HepG2 (cell line): ENCODE measurements at regions not wholly inside any gene's neighbourhood (a gene's known extent, or its start where the extent isn't known, plus 50 kb on each side); places are given as distances from the start of the nearest gene placed in this dataset.

Experiments used
- AHDC1 ChIP-seq: sonication (generic); formaldehyde crosslinking; IDR thresholded peaks from 2 replicates; pipeline ENCODE4 v1.5.1; 2020; ENCODE audit warnings: mild to moderate bottlenecking, missing genetic modification reagents, borderline replicate concordance
- ARID3A ChIP-seq: IDR thresholded peaks from 2 replicates; pipeline ENCODE4 v1.6.1; 2012; ENCODE audit warnings: low read depth, low read length, improper control_type of control experiment
- ASH2L ChIP-seq: fragments of 300-600, 200-600 bp; sonication (generic); IDR thresholded peaks from 2 replicates; pipeline ENCODE4 v1.7.0; 2017; ENCODE audit warnings: low read depth, mild to moderate bottlenecking, moderate library complexity, mixed read lengths, low read length; ENCODE audit not compliant: insufficient read length
- ATRX ChIP-seq: sonication (generic); formaldehyde crosslinking; IDR thresholded peaks from 2 replicates; pipeline ENCODE4 v1.4.0; 2020; ENCODE audit warnings: missing genetic modification reagents, borderline replicate concordance
- CREM ChIP-seq, 2 experiments: sonication (generic) in 1 of 2; formaldehyde crosslinking in 1 of 2; IDR thresholded peaks; 2 replicates each; pipeline versions ENCODE4 v1.4.0 to v1.6.1; 2016 to 2020; ENCODE audit warnings: antibody characterized with exemption in 1 of 2, mild to moderate bottlenecking in 1 of 2, missing genetic modification reagents in 1 of 2
- ELF3 ChIP-seq: IDR thresholded peaks from 2 replicates; pipeline ENCODE4 v1.6.1; 2016; ENCODE audit warnings: missing genetic modification reagents, missing compliant biosample characterization
- FOXA3 ChIP-seq: IDR thresholded peaks from 2 replicates; pipeline ENCODE4 v1.6.1; 2016; ENCODE audit warnings: missing genetic modification reagents, missing compliant biosample characterization
- FOXK1 ChIP-seq: sonication (generic); formaldehyde crosslinking; IDR thresholded peaks from 2 replicates; pipeline ENCODE4 v1.4.0; 2020; ENCODE audit warnings: low read depth, missing genetic modification reagents, borderline replicate concordance
- HDAC2 ChIP-seq: sonication (generic); formaldehyde crosslinking; IDR thresholded peaks from 2 replicates; pipeline ENCODE4 v1.4.0; 2020; ENCODE audit warnings: missing genetic modification reagents
- HOMEZ ChIP-seq: IDR thresholded peaks from 2 replicates; pipeline ENCODE4 v1.6.1; 2016; ENCODE audit warnings: low read depth
- KLF6 ChIP-seq: IDR thresholded peaks from 2 replicates; pipeline ENCODE4 v1.8.0; 2016; ENCODE audit warnings: missing biosample characterization, missing genetic modification reagents
- NCOR1 ChIP-seq: fragments of 200-600 bp; sonication (generic); IDR thresholded peaks from 2 replicates; pipeline ENCODE4 v1.7.0; 2017; ENCODE audit warnings: antibody characterized with exemption, low read length, borderline replicate concordance
- PAXIP1 ChIP-seq: sonication (generic); formaldehyde crosslinking; conservative IDR thresholded peaks from 2 replicates; pipeline ENCODE4 v1.4.0; 2020; ENCODE audit warnings: mild to moderate bottlenecking, missing genetic modification reagents, moderate library complexity
- SP5 ChIP-seq: IDR thresholded peaks from 2 replicates; pipeline ENCODE4 v1.6.1; 2016; ENCODE audit warnings: low read depth, borderline replicate concordance
- THAP11 ChIP-seq: IDR thresholded peaks from 2 replicates; pipeline ENCODE4 v1.6.1; 2016; ENCODE audit warnings: missing biosample characterization, missing genetic modification reagents
- ZNF430 ChIP-seq: sonication (generic); formaldehyde crosslinking; IDR thresholded peaks from 2 replicates; pipeline ENCODE4 v1.9.0; 2021; ENCODE audit warnings: mild to moderate bottlenecking, missing genetic modification reagents
- ZNF501 ChIP-seq: sonication (generic); formaldehyde crosslinking; IDR thresholded peaks from 2 replicates; pipeline ENCODE4 v1.5.1; 2020; ENCODE audit warnings: mild to moderate bottlenecking, moderate library complexity, missing genetic modification reagents
- ZNF605 ChIP-seq: sonication (generic); formaldehyde crosslinking; IDR thresholded peaks from 2 replicates; pipeline ENCODE4 v1.8.0; 2022; ENCODE audit warnings: mild to moderate bottlenecking, missing genetic modification reagents

- peak; percentile 67; the same call in 1 of the 2 replicates for TF ChIP-seq PAXIP1 (CRISPR knock-in tag)
- peak; percentile 89 for TF ChIP-seq ARID3A
- TF ChIP-seq ATRX, result no peak
- peak; percentile 82; the same call in 1 of the 2 replicates for TF ChIP-seq FOXK1
- 0 out of 2 replicates have a peak, but pooled peaks have one; percentile 25 for TF ChIP-seq ELF3 (CRISPR knock-in tag)
- peak; percentile 94 for TF ChIP-seq FOXA3 (CRISPR knock-in tag)
- 0 out of 2 replicates have a peak, but pooled peaks have one; percentile 38 for TF ChIP-seq HDAC2 (CRISPR knock-in tag)
- TF ChIP-seq ASH2L, result peak; percentile 58
- TF ChIP-seq CREM (IDR thresholded peaks at IDR 0.05), result peak; percentile 61
- TF ChIP-seq CREM (CRISPR knock-in tag; IDR thresholded peaks at IDR 0.05), result no peak
- TF ChIP-seq HOMEZ, result peak; percentile 99
- TF ChIP-seq ZNF430 (CRISPR knock-in tag), result 0 out of 2 replicates have a peak, but pooled peaks have one; percentile 20
- no peak for TF ChIP-seq ZNF605 (CRISPR knock-in tag)
- TF ChIP-seq KLF6 (CRISPR knock-in tag), result peak; percentile 65; the same call in 1 of the 2 replicates
- peak; percentile 94; the same call in 1 of the 2 replicates for TF ChIP-seq AHDC1
- peak; percentile 83; the same call in 1 of the 2 replicates for TF ChIP-seq NCOR1
- peak; percentile 52; the same call in 1 of the 2 replicates for TF ChIP-seq THAP11 (CRISPR knock-in tag)
- TF ChIP-seq ZNF501 (CRISPR knock-in tag), result no peak
- no peak for TF ChIP-seq SP5 (CRISPR knock-in tag)
Observed at GRCh38 chr5:57718155-57718554, 235.5 kb upstream of the ACTBL2 start (continued).
